ENCODE measurements at regions not wholly inside any gene's neighbourhood (a gene's known extent, or its start where the extent isn't known, plus 50 kb on each side); places are given as distances from the start of the nearest gene placed in this dataset.

- no peak for TF ChIP-seq POLR2A (IDR thresholded peaks at IDR 0.05)
- no peak for TF ChIP-seq CTCF (IDR thresholded peaks at IDR 0.05)
- no peak for TF ChIP-seq POLR2AphosphoS5 (IDR thresholded peaks at IDR 0.05; ENCODE audit: insufficient read depth in 1 of 2, low read depth in 1 of 2)
Measured at GRCh38 chr2:125386074-125386473, 1269.9 kb upstream of the GYPC start.
